ENCODE measurements at regions not wholly inside any gene's neighbourhood (a gene's known extent, or its start where the extent isn't known, plus 50 kb on each side); places are given as distances from the start of the nearest gene placed in this dataset.

GRCh38 chr13:48827709-48828108 lies 148.0 kb upstream of the FNDC3A start:
- no peaks in the 10 kb centered on the region for H3K79me2 ChIP-seq (replicated peaks; ENCODE audit: insufficient read depth, low read length)
- H2AFZ ChIP-seq (ENCODE audit: low read depth, low read length): no peak overlapping the region
- H3K27ac ChIP-seq (ENCODE audit: low read length): no peak overlapping the region
- TF ChIP-seq CTCF (IDR thresholded peaks at IDR 0.05; ENCODE audit: poor library complexity, severe bottlenecking): no peak
- TF ChIP-seq REST (IDR thresholded peaks at IDR 0.05; ENCODE audit: borderline replicate concordance): no peak
- no peak for TF ChIP-seq EZH2 (IDR thresholded peaks at IDR 0.05; ENCODE audit: borderline replicate concordance, insufficient read depth, low read length, poor library complexity, severe bottlenecking)
- no peak overlapping the region for H3K4me3 ChIP-seq (ENCODE audit: low read length)
- H3K4me2 ChIP-seq (ENCODE audit: low read length): no peak overlapping the region
- no peaks in the 10 kb centered on the region for H3K27me3 ChIP-seq (ENCODE audit: insufficient read depth, low read depth, low read length)
- H3K9me2 ChIP-seq (ENCODE audit: insufficient read depth, low read length): no peaks in the 10 kb centered on the region
- H3K9ac ChIP-seq (ENCODE audit: low read length): no peak overlapping the region
- H3K9me3 ChIP-seq (ENCODE audit: low read length): no peaks in the 10 kb centered on the region
- no peaks in the 10 kb centered on the region for H3F3A ChIP-seq (ENCODE audit: insufficient read depth, low read length, poor library complexity, severe bottlenecking)
- H3K36me3 ChIP-seq (ENCODE audit: insufficient read depth, low read length): no peaks in the 10 kb centered on the region
- no peaks in the 10 kb centered on the region for H4K20me1 ChIP-seq (ENCODE audit: insufficient read depth)

GRCh38 chr13:48828962-48829411 lies 146.7 kb upstream of the FNDC3A start:
- Histone ChIP-seq H4K20me1 (ENCODE audit: insufficient read depth) (no peaks in the 10 kb centered on the region), H3K36me3 (ENCODE audit: insufficient read depth, low read length) (no peaks in the 10 kb centered on the region), H3K4me3 (ENCODE audit: low read length) (peak overlapping the region; percentile 50), H3K9me3 (ENCODE audit: low read length) (no peaks in the 10 kb centered on the region), H3K79me2 (replicated peaks; ENCODE audit: insufficient read depth, low read length) (no peaks in the 10 kb centered on the region), H3F3A (ENCODE audit: insufficient read depth, low read length, poor library complexity, severe bottlenecking) (no peaks in the 10 kb centered on the region), H3K27ac (ENCODE audit: low read length) (peak overlapping the region; percentile 82), H2AFZ (ENCODE audit: low read depth, low read length) (no peak overlapping the region), H3K9me2 (ENCODE audit: insufficient read depth, low read length) (no peaks in the 10 kb centered on the region), H3K27me3 (ENCODE audit: insufficient read depth, low read depth, low read length) (no peaks in the 10 kb centered on the region), H3K4me2 (ENCODE audit: low read length) (peak overlapping the region; percentile 41), H3K9ac (ENCODE audit: low read length) (peak overlapping the region; percentile 58)
- TF ChIP-seq SMC3 (conservative IDR thresholded peaks at IDR 0.05; ENCODE audit: poor library complexity) (no peak), RAD21 (conservative IDR thresholded peaks at IDR 0.05) (peak; percentile 40), EP300 (conservative IDR thresholded peaks at IDR 0.05; ENCODE audit: poor library complexity, severe bottlenecking) (peak; percentile 60)

- Histone ChIP-seq H3K79me2 (replicated peaks; ENCODE audit: insufficient read depth, low read length) (no peaks in the 10 kb centered on the region), H3K9ac (ENCODE audit: low read length) (peak overlapping the region; percentile 6), H3K27me3 (ENCODE audit: insufficient read depth, low read depth, low read length) (no peaks in the 10 kb centered on the region), H3F3A (ENCODE audit: insufficient read depth, low read length, poor library complexity, severe bottlenecking) (no peaks in the 10 kb centered on the region), H3K9me2 (ENCODE audit: insufficient read depth, low read length) (no peaks in the 10 kb centered on the region), H3K9me3 (ENCODE audit: low read length) (no peaks in the 10 kb centered on the region), H3K36me3 (ENCODE audit: insufficient read depth, low read length) (no peaks in the 10 kb centered on the region), H3K4me2 (ENCODE audit: low read length) (no peak overlapping the region), H3K27ac (ENCODE audit: low read length) (peak overlapping the region; percentile 82), H4K20me1 (ENCODE audit: insufficient read depth) (no peaks in the 10 kb centered on the region), H2AFZ (ENCODE audit: low read depth, low read length) (no peak overlapping the region), H3K4me3 (ENCODE audit: low read length) (peak overlapping the region; percentile 50)
- TF ChIP-seq RAD21 (conservative IDR thresholded peaks at IDR 0.05) (no peak), POLR2AphosphoS5 (IDR thresholded peaks at IDR 0.05) (no peak), EP300 (conservative IDR thresholded peaks at IDR 0.05; ENCODE audit: poor library complexity, severe bottlenecking) (no peak), REST (IDR thresholded peaks at IDR 0.05; ENCODE audit: borderline replicate concordance) (no peak), MXI1 (conservative IDR thresholded peaks at IDR 0.05; ENCODE audit: poor library complexity, severe bottlenecking) (no peak)
These were observed 146.2 kb upstream of the FNDC3A start for GRCh38 chr13:48829536-48829935.

Measured in neural cell (in vitro differentiated cells).